Mucosa of rectum (tissue), 2 donors: ENCODE measurements at regions not wholly inside any gene's neighbourhood (a gene's known extent, or its start where the extent isn't known, plus 50 kb on each side); places are given as distances from the start of the nearest gene placed in this dataset.
A peak's percentile ranks its signal among the peaks of the same experiment; 100 is the strongest.

Experiments used
- H3K27ac ChIP-seq, 2 donors: one replicate each; pipeline ENCODE4 v1.7.0; 2013; ENCODE audit warnings: inconsistent platforms in 2 of 2, low read depth in 2 of 2, low read length in 2 of 2
- H3K27me3 ChIP-seq, 2 donors: one replicate each; pipeline ENCODE4 v1.7.0; 2013; ENCODE audit warnings: low read length in 2 of 2; ENCODE audit not compliant: control insufficient read depth in 2 of 2, insufficient read depth in 2 of 2
- H3K36me3 ChIP-seq, 2 donors: one replicate each; pipeline ENCODE4 v1.7.0; 2013; ENCODE audit warnings: low read length in 2 of 2; ENCODE audit not compliant: control insufficient read depth in 2 of 2, insufficient read depth in 2 of 2
- H3K4me1 ChIP-seq, 2 donors: one replicate each; pipeline ENCODE4 v1.7.0; 2013; ENCODE audit warnings: low read length in 2 of 2, mild to moderate bottlenecking in 1 of 2; ENCODE audit not compliant: control insufficient read depth in 2 of 2, insufficient read depth in 2 of 2
- H3K4me3 ChIP-seq, 2 donors: one replicate each; pipeline ENCODE4 v1.7.0; 2013; ENCODE audit warnings: low read length in 2 of 2
- H3K9ac ChIP-seq, 2 donors: one replicate each; pipeline ENCODE4 v1.7.0; 2013; ENCODE audit warnings: low read length in 2 of 2, low read depth in 1 of 2, mild to moderate bottlenecking in 1 of 2
- H3K9me3 ChIP-seq, 2 donors: one replicate each; pipeline ENCODE4 v1.7.0; 2013; ENCODE audit warnings: low read length in 2 of 2; ENCODE audit not compliant: control insufficient read depth in 2 of 2
- donor health status: healthy.
- donor health status: Normal muscosa, but diverticular disease.

- no peaks in the 10 kb centered on the region for H3K36me3 ChIP-seq
- H3K27ac ChIP-seq, result no peak overlapping the region
- no peaks in the 10 kb centered on the region for H3K4me1 ChIP-seq
- H3K27me3 ChIP-seq, result no peaks in the 10 kb centered on the region
- H3K9me3 ChIP-seq, result no peaks in the 10 kb centered on the region
- no peak overlapping the region for H3K9ac ChIP-seq
- no peak overlapping the region for H3K4me3 ChIP-seq
Observed at GRCh38 chr16:63625126-63625525, 1496.7 kb downstream of the CDH11 start.

- no peak overlapping the region for H3K4me3 ChIP-seq
- no peaks in the 10 kb centered on the region for H3K27me3 ChIP-seq
- no peaks in the 10 kb centered on the region for H3K9me3 ChIP-seq
- H3K4me1 ChIP-seq, result no peaks in the 10 kb centered on the region
- H3K9ac ChIP-seq, result no peak overlapping the region
- H3K27ac ChIP-seq, result no peak overlapping the region
- H3K36me3 ChIP-seq, result no peaks in the 10 kb centered on the region
Observed at GRCh38 chr16:63623551-63624039, 1498.3 kb downstream of the CDH11 start.

GRCh38 chr16:63618896-63619485 lies 1502.9 kb downstream of the CDH11 start:
- Histone ChIP-seq H3K4me3 (no peak overlapping the region), H3K4me1 (no peaks in the 10 kb centered on the region)

GRCh38 chr16:63617990-63618763 lies 1503.7 kb downstream of the CDH11 start:
- Histone ChIP-seq H3K36me3 (no peaks in the 10 kb centered on the region), H3K9ac (no peak overlapping the region), H3K4me3 (peak overlapping the region; percentile 8 to 43), H3K4me1 (no peaks in the 10 kb centered on the region), H3K9me3 (peaks cover 0 to 3% of the 10 kb centered on the region in 2 donors), H3K27ac (no peak overlapping the region), H3K27me3 (no peaks in the 10 kb centered on the region)

More at GRCh38 chr16:63618896-63619485, 1502.9 kb downstream of the CDH11 start:
- Histone ChIP-seq H3K27ac (no peak overlapping the region), H3K36me3 (no peaks in the 10 kb centered on the region), H3K27me3 (no peaks in the 10 kb centered on the region), H3K9ac (no peak overlapping the region), H3K9me3 (peaks cover 0 to 3% of the 10 kb centered on the region in 2 donors)

GRCh38 chr16:63617047-63617989 lies 1504.5 kb downstream of the CDH11 start:
- Histone ChIP-seq H3K4me1 (no peaks in the 10 kb centered on the region), H3K36me3 (no peaks in the 10 kb centered on the region), H3K9ac (peak overlapping the region in 1 of 2 donors; percentile 38), H3K4me3 (peak overlapping the region; percentile 43 to 46), H3K27me3 (no peaks in the 10 kb centered on the region), H3K9me3 (peaks cover 0 to 3% of the 10 kb centered on the region in 2 donors), H3K27ac (no peak overlapping the region)

- H3K9ac ChIP-seq, result no peak overlapping the region
- H3K36me3 ChIP-seq, result no peaks in the 10 kb centered on the region
- H3K4me1 ChIP-seq, result no peaks in the 10 kb centered on the region
- no peak overlapping the region for H3K4me3 ChIP-seq
- no peaks in the 10 kb centered on the region for H3K27me3 ChIP-seq
- peaks cover 0 to 3% of the 10 kb centered on the region in 2 donors for H3K9me3 ChIP-seq
- no peak overlapping the region for H3K27ac ChIP-seq
Observed at GRCh38 chr16:63614429-63614828, 1507.4 kb downstream of the CDH11 start.

- H3K4me3 ChIP-seq, result no peak overlapping the region
- no peak overlapping the region for H3K27ac ChIP-seq
- H3K9ac ChIP-seq, result no peak overlapping the region
- no peaks in the 10 kb centered on the region for H3K36me3 ChIP-seq
- peaks cover 0 to 3% of the 10 kb centered on the region in 2 donors for H3K9me3 ChIP-seq
- H3K27me3 ChIP-seq, result no peaks in the 10 kb centered on the region
- H3K4me1 ChIP-seq, result no peaks in the 10 kb centered on the region
Observed at GRCh38 chr16:63613701-63614100, 1508.2 kb downstream of the CDH11 start.

- no peak overlapping the region for H3K27ac ChIP-seq
- peaks cover 0 to 3% of the 10 kb centered on the region in 2 donors for H3K9me3 ChIP-seq
- H3K36me3 ChIP-seq, result no peaks in the 10 kb centered on the region
- no peak overlapping the region for H3K4me3 ChIP-seq
- H3K27me3 ChIP-seq, result no peaks in the 10 kb centered on the region
- no peak overlapping the region for H3K9ac ChIP-seq
- no peaks in the 10 kb centered on the region for H3K4me1 ChIP-seq
Observed at GRCh38 chr16:63612462-63613227, 1509.2 kb downstream of the CDH11 start.

GRCh38 chr16:63606778-63607177 lies 1515.1 kb downstream of the CDH11 start:
- Histone ChIP-seq H3K27ac (no peak overlapping the region), H3K4me1 (no peaks in the 10 kb centered on the region), H3K4me3 (no peak overlapping the region), H3K9me3 (no peaks in the 10 kb centered on the region), H3K36me3 (no peaks in the 10 kb centered on the region), H3K9ac (no peak overlapping the region), H3K27me3 (no peaks in the 10 kb centered on the region)
